A673 (cell line): ENCODE measurements at regions not wholly inside any gene's neighbourhood (a gene's known extent, or its start where the extent isn't known, plus 50 kb on each side); places are given as distances from the start of the nearest gene placed in this dataset.

Experiments
- BruUV-seq: library from RNA; stranded (reverse); fragments of 400-500 nt; replicated peaks from 2 replicates; lab custom pipeline; 2021; lab: Mats Ljungman, UMichigan
- CTCF ChIA-PET: fragments of 300-600 bp; sonication (Branson Sonifier 250); formaldehyde crosslinking; loops from one replicate; lab custom pipeline; 2022; ENCODE audit warnings: antibody characterized with exemption; lab: Charles Lee
- POLR2A ChIA-PET: fragments of 300-600 bp; sonication (Branson Sonifier 250); formaldehyde crosslinking; loops from one replicate; lab custom pipeline; 2022; ENCODE audit warnings: antibody characterized with exemption; ENCODE audit not compliant: low non-redundant PET; lab: Charles Lee
- DNase-seq: peaks from one replicate; pipeline ENCODE4 v3.0.0-alpha.2; 2015; ENCODE audit warnings: low spot score
- H3K27ac ChIP-seq: fragments of 200-600 bp; sonication (generic); 2 replicates; pipeline ENCODE4 v1.5.1; 2016; ENCODE audit warnings: mixed run types, low read depth, mild to moderate bottlenecking, mixed read lengths, antibody characterized with exemption, low read length; ENCODE audit not compliant: poor library complexity, severe bottlenecking
- H3K27me3 ChIP-seq: fragments of 200-600 bp; sonication (generic); replicated peaks from 2 replicates; pipeline ENCODE4 v1.6.1; 2017; ENCODE audit warnings: mixed run types, low read depth, mild to moderate bottlenecking, mixed read lengths, antibody characterized with exemption, low read length; ENCODE audit not compliant: insufficient read depth, poor library complexity
- H3K36me3 ChIP-seq: fragments of 200-600 bp; sonication (generic); 2 replicates; pipeline ENCODE4 v1.6.1; 2016; ENCODE audit warnings: mixed run types, mild to moderate bottlenecking, mixed read lengths, antibody characterized with exemption, low read length; ENCODE audit not compliant: insufficient read depth, poor library complexity, severe bottlenecking
- H3K4me1 ChIP-seq: fragments of 200-600 bp; sonication (generic); 2 replicates; pipeline ENCODE4 v1.6.1; 2017; ENCODE audit warnings: mixed run types, mild to moderate bottlenecking, mixed read lengths, antibody characterized with exemption, low read length; ENCODE audit not compliant: insufficient read depth, poor library complexity, severe bottlenecking
- H3K4me3 ChIP-seq: fragments of 200-600 bp; sonication (generic); 2 replicates; pipeline ENCODE4 v1.5.1; 2016; ENCODE audit warnings: low read depth, mixed run types, mild to moderate bottlenecking, mixed read lengths, low read length; ENCODE audit not compliant: poor library complexity, severe bottlenecking
- H3K9me3 ChIP-seq: fragments of 200-600 bp; sonication (generic); 2 replicates; pipeline ENCODE4 v1.6.1; 2016; ENCODE audit warnings: mixed run types, low read depth, mild to moderate bottlenecking, mixed read lengths, antibody characterized with exemption, low read length; ENCODE audit not compliant: poor library complexity, severe bottlenecking
- EZH2 ChIP-seq: fragments of 200-600 bp; sonication (generic); IDR thresholded peaks from 2 replicates; pipeline ENCODE4 v1.6.1; 2017; ENCODE audit warnings: borderline replicate concordance, low read depth, mild to moderate bottlenecking, mixed read lengths, antibody characterized with exemption, low read length; ENCODE audit not compliant: poor library complexity, severe bottlenecking
- intact Hi-C: fragments of 100-400 bp; cut with micrococcal nuclease; formaldehyde crosslinking; loops from one replicate; pipeline ENCODE4 v1.10.0; 2022; ENCODE audit not compliant: unreplicated experiment
- TF ChIP-seq, protein P1 (sequence below): fragments of 300-800, 200-600 bp; sonication (generic); conservative IDR thresholded peaks from 2 replicates; pipeline ENCODE4 v1.5.1; 2017; ENCODE audit warnings: low read depth, mild to moderate bottlenecking, antibody characterized with exemption, low read length, moderate library complexity, mixed read lengths

DNA sequence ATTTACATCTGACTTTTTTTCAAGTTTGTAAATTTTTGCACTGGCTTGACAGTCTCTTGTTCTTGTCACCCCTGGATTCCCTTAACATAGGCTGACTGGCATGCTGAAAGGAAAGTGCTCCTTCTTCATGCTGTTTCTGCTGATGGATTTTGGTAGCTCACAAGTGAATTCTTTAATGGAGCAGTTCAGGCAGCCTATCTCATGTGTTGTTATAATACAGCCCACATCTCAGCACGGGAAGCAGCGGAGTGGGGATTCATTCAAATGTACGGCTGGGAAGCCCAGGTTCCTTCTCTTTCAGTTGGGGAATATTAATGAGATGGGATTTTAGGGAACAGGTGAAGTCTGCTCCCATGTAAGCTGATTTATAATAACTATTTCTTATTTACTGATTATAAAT lies 142.8 kb downstream of the CD8B2 start:
- H3K27ac ChIP-seq: no peak overlapping the region
- no peak overlapping the region for H3K4me3 ChIP-seq
- no peaks in the 10 kb centered on the region for H3K27me3 ChIP-seq
- no peaks in the 10 kb centered on the region for H3K4me1 ChIP-seq
- intact Hi-C loops: no loop called here
- POLR2A ChIA-PET: no interaction called here
- no peaks in the 10 kb centered on the region for H3K9me3 ChIP-seq
- no peaks in the 10 kb centered on the region for H3K36me3 ChIP-seq
- no peak for DNase-seq
- no TSS peak for BruUV-seq
- TF ChIP-seq, protein P1, sequence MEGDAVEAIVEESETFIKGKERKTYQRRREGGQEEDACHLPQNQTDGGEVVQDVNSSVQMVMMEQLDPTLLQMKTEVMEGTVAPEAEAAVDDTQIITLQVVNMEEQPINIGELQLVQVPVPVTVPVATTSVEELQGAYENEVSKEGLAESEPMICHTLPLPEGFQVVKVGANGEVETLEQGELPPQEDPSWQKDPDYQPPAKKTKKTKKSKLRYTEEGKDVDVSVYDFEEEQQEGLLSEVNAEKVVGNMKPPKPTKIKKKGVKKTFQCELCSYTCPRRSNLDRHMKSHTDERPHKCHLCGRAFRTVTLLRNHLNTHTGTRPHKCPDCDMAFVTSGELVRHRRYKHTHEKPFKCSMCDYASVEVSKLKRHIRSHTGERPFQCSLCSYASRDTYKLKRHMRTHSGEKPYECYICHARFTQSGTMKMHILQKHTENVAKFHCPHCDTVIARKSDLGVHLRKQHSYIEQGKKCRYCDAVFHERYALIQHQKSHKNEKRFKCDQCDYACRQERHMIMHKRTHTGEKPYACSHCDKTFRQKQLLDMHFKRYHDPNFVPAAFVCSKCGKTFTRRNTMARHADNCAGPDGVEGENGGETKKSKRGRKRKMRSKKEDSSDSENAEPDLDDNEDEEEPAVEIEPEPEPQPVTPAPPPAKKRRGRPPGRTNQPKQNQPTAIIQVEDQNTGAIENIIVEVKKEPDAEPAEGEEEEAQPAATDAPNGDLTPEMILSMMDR: no peak
- no peak for TF ChIP-seq EZH2
- CTCF ChIA-PET: no interaction called here

GRCh38 chr2:106631281-106631680 lies 144.1 kb downstream of the CD8B2 start:
- POLR2A ChIA-PET: no interaction called here
- intact Hi-C loops: no loop called here
- Histone ChIP-seq H3K9me3 (no peaks in the 10 kb centered on the region), H3K27ac (no peak overlapping the region), H3K36me3 (no peaks in the 10 kb centered on the region), H3K27me3 (no peaks in the 10 kb centered on the region), H3K4me1 (no peaks in the 10 kb centered on the region), H3K4me3 (no peak overlapping the region)
- no TSS peak for BruUV-seq
- DNase-seq: no peak
- CTCF ChIA-PET: no interaction called here
- TF ChIP-seq, protein P1: no peak
- TF ChIP-seq EZH2: no peak

GRCh38 chr2:106638043-106638442 lies 150.9 kb downstream of the CD8B2 start:
- ChIA-PET CTCF (interaction anchor here (0.7 kb wide), 1 partner anchor 322 kb away, joined by 3 read pairs; no protein-coding TSS in a partner anchor), POLR2A (no interaction called here)
- Histone ChIP-seq H3K4me1 (no peaks in the 10 kb centered on the region), H3K36me3 (no peaks in the 10 kb centered on the region), H3K27me3 (no peaks in the 10 kb centered on the region), H3K9me3 (no peaks in the 10 kb centered on the region), H3K27ac (no peak overlapping the region), H3K4me3 (no peak overlapping the region)
- DNase-seq: peak; percentile 12
- intact Hi-C loops: loop anchor here (5.0 kb wide), 1 partner anchor 1544 kb away; no protein-coding TSS in a partner anchor
- TF ChIP-seq, protein P1: peak; percentile 45; the same call in 1 of the 2 replicates
- TF ChIP-seq EZH2: no peak
- no TSS peak for BruUV-seq
